ENCODE measurements at regions not wholly inside any gene's neighbourhood (a gene's known extent, or its start where the extent isn't known, plus 50 kb on each side); places are given as distances from the start of the nearest gene placed in this dataset.

DNA sequence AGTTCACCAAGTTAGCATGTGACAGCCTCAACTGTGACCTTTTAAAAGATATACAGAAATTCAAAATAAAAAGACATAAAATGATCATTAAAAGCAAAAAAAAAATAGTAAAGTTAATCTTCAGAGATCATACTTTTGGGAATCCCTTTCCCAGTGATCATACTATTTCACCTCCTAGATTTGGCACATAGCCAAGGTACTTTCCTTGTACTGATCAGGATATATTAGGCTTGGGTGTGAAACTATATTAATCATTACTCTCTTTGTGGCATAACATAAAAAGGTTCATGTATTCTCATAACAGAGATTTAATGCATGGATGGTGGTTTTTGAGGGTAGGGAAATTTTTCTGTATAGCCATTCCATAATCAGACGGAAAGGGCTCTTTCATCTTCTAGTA lies 109.6 kb upstream of the ZWINT start:
- no peak for FAIRE-seq
- dilution Hi-C loops (cut with MboI; ENCODE audit: extremely low pct_ligation_motif_present, low sequenced_read_pairs): no loop called here
- DNase-seq (ENCODE audit: low read depth, low spot score): no peak

GRCh38 chr10:56469482-56469881 lies 108.4 kb upstream of the ZWINT start:
- DNase-seq (ENCODE audit: low read depth, low spot score): no peak
- Histone ChIP-seq H3K79me2 (ENCODE audit: control insufficient read depth, insufficient read depth, low read length) (no peaks in the 10 kb centered on the region), H3K4me2 (ENCODE audit: control insufficient read depth, extremely low read depth, insufficient read depth, low read depth, low read length) (no peak overlapping the region), H3K9me3 (ENCODE audit: control insufficient read depth, low read depth, low read length) (no peaks in the 10 kb centered on the region), H3K9ac (ENCODE audit: control insufficient read depth, extremely low read depth, insufficient read depth, low read length) (no peak overlapping the region), H3K27me3 (ENCODE audit: control insufficient read depth, extremely low read depth, insufficient read depth, low read length) (no peaks in the 10 kb centered on the region), H3K4me3 (ENCODE audit: control insufficient read depth in 2 of 3, extremely low read depth in 1 of 3, insufficient read depth in 2 of 3, low read depth in 1 of 3, low read length in 3 of 3) (no peak overlapping the region), H4K20me1 (ENCODE audit: control insufficient read depth, extremely low read depth, insufficient read depth, low read length) (no peaks in the 10 kb centered on the region), H3K4me1 (ENCODE audit: control insufficient read depth, extremely low read depth, insufficient read depth, low read length) (no peaks in the 10 kb centered on the region), H3K9me1 (ENCODE audit: control insufficient read depth, extremely low read depth, insufficient read depth, low read length) (no peaks in the 10 kb centered on the region), H3K36me3 (ENCODE audit: control insufficient read depth in 2 of 2, extremely low read depth in 1 of 2, insufficient read depth in 2 of 2, low read length in 2 of 2) (no peaks in the 10 kb centered on the region), H3K27ac (ENCODE audit: control insufficient read depth, insufficient read depth, low read length) (no peak overlapping the region), H2AFZ (ENCODE audit: control insufficient read depth, low read length) (no peak overlapping the region)
- no peak for TF ChIP-seq EZH2 (IDR thresholded peaks at IDR 0.05; ENCODE audit: low read length)
- TF ChIP-seq, protein P1, sequence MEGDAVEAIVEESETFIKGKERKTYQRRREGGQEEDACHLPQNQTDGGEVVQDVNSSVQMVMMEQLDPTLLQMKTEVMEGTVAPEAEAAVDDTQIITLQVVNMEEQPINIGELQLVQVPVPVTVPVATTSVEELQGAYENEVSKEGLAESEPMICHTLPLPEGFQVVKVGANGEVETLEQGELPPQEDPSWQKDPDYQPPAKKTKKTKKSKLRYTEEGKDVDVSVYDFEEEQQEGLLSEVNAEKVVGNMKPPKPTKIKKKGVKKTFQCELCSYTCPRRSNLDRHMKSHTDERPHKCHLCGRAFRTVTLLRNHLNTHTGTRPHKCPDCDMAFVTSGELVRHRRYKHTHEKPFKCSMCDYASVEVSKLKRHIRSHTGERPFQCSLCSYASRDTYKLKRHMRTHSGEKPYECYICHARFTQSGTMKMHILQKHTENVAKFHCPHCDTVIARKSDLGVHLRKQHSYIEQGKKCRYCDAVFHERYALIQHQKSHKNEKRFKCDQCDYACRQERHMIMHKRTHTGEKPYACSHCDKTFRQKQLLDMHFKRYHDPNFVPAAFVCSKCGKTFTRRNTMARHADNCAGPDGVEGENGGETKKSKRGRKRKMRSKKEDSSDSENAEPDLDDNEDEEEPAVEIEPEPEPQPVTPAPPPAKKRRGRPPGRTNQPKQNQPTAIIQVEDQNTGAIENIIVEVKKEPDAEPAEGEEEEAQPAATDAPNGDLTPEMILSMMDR (optimal IDR thresholded peaks at IDR 0.05 in 1 of 3, IDR thresholded peaks at IDR 0.05 in 1 of 3, conservative IDR thresholded peaks at IDR 0.05 in 1 of 3; ENCODE audit: extremely low read depth in 1 of 3, insufficient read depth in 2 of 3, low read length in 3 of 3): no peak
- FAIRE-seq: no peak
- dilution Hi-C loops (cut with MboI; ENCODE audit: extremely low pct_ligation_motif_present, low sequenced_read_pairs): no loop called here

More for the DNA sequence above, 109.6 kb upstream of the ZWINT start:
- Histone ChIP-seq H3K4me2 (ENCODE audit: control insufficient read depth, extremely low read depth, insufficient read depth, low read depth, low read length) (no peak overlapping the region), H3K27ac (ENCODE audit: control insufficient read depth, insufficient read depth, low read length) (no peak overlapping the region), H3K4me3 (ENCODE audit: control insufficient read depth in 2 of 3, extremely low read depth in 1 of 3, insufficient read depth in 2 of 3, low read depth in 1 of 3, low read length in 3 of 3) (no peak overlapping the region), H3K27me3 (ENCODE audit: control insufficient read depth, extremely low read depth, insufficient read depth, low read length) (no peaks in the 10 kb centered on the region), H4K20me1 (ENCODE audit: control insufficient read depth, extremely low read depth, insufficient read depth, low read length) (no peaks in the 10 kb centered on the region), H3K9me3 (ENCODE audit: control insufficient read depth, low read depth, low read length) (no peaks in the 10 kb centered on the region), H2AFZ (ENCODE audit: control insufficient read depth, low read length) (no peak overlapping the region), H3K9ac (ENCODE audit: control insufficient read depth, extremely low read depth, insufficient read depth, low read length) (no peak overlapping the region), H3K9me1 (ENCODE audit: control insufficient read depth, extremely low read depth, insufficient read depth, low read length) (no peaks in the 10 kb centered on the region), H3K79me2 (ENCODE audit: control insufficient read depth, insufficient read depth, low read length) (no peaks in the 10 kb centered on the region), H3K4me1 (ENCODE audit: control insufficient read depth, extremely low read depth, insufficient read depth, low read length) (no peaks in the 10 kb centered on the region), H3K36me3 (ENCODE audit: control insufficient read depth in 2 of 2, extremely low read depth in 1 of 2, insufficient read depth in 2 of 2, low read length in 2 of 2) (no peaks in the 10 kb centered on the region)
- TF ChIP-seq, protein P1 (optimal IDR thresholded peaks at IDR 0.05 in 1 of 3, IDR thresholded peaks at IDR 0.05 in 1 of 3, conservative IDR thresholded peaks at IDR 0.05 in 1 of 3; ENCODE audit: extremely low read depth in 1 of 3, insufficient read depth in 2 of 3, low read length in 3 of 3): no peak
- no peak for TF ChIP-seq EZH2 (IDR thresholded peaks at IDR 0.05; ENCODE audit: low read length)

Measured in keratinocyte (primary cell).